IMR-90 (cell line): ENCODE measurements at regions not wholly inside any gene's neighbourhood (a gene's known extent, or its start where the extent isn't known, plus 50 kb on each side); places are given as distances from the start of the nearest gene placed in this dataset.

ENCODE experiments used
- ATAC-seq: fragments of 200-7000 bp; cut with Tn5 transposase; 2 replicates; pipeline ENCODE4 v1.9.1; 2020; ENCODE audit warnings: low read depth, mild to moderate bottlenecking, moderate library complexity
- BruUV-seq: library from RNA; stranded (reverse); fragments of 400-500 nt; replicated peaks from 2 replicates; lab custom pipeline; 2021; lab: Mats Ljungman, UMichigan
- CTCF ChIA-PET: fragments of 300-600 bp; formaldehyde crosslinking; extraction: SDS; loops from one replicate; lab custom pipeline; 2021; ENCODE audit warnings: antibody characterized with exemption; lab: Yijun Ruan, JAX
- POLR2A ChIA-PET: fragments of 300-600 bp; sonication (Branson Sonifier 250); formaldehyde crosslinking; loops from one replicate; lab custom pipeline; 2022; ENCODE audit warnings: antibody characterized with exemption; ENCODE audit not compliant: unreplicated experiment; lab: Charles Lee
- DNase-seq: peaks from one replicate; pipeline ENCODE4 v3.0.0; 2013
- H2AFZ ChIP-seq: replicated peaks from 2 replicates; pipeline ENCODE3; 2013; ENCODE audit warnings: low read length, mild to moderate bottlenecking; ENCODE audit not compliant: poor library complexity
- H2AK5ac ChIP-seq: 2 replicates; pipeline ENCODE4 v1.6.1; 2013; ENCODE audit warnings: low read depth, low read length, inconsistent platforms
- H2AK9ac ChIP-seq: replicated peaks from 2 replicates; pipeline ENCODE3; 2013; ENCODE audit warnings: mild to moderate bottlenecking, low read depth, low read length, moderate library complexity; ENCODE audit not compliant: poor library complexity
- H2BK120ac ChIP-seq: 2 replicates; pipeline ENCODE4 v1.6.1; 2013; ENCODE audit warnings: low read depth, low read length, inconsistent platforms
- H2BK15ac ChIP-seq: 3 replicates; pipeline ENCODE4 v1.6.1; 2013; ENCODE audit warnings: low read depth, low read length, inconsistent platforms
- H2BK20ac ChIP-seq: 2 replicates; pipeline ENCODE4 v1.6.1; 2013; ENCODE audit warnings: low read depth, mild to moderate bottlenecking, inconsistent platforms, low read length, moderate library complexity
- H2BK5ac ChIP-seq: 2 replicates; pipeline ENCODE4 v1.6.1; 2013; ENCODE audit warnings: mild to moderate bottlenecking, low read depth, low read length, inconsistent platforms; ENCODE audit not compliant: poor library complexity, severe bottlenecking
- H3K14ac ChIP-seq: replicated peaks from 2 replicates; pipeline ENCODE4 v1.6.1; 2013; ENCODE audit warnings: low read depth, low read length, inconsistent platforms
- H3K18ac ChIP-seq: 2 replicates; pipeline ENCODE4 v1.6.1; 2013; ENCODE audit warnings: low read depth, low read length, control low read depth
- H3K23ac ChIP-seq: 2 replicates; pipeline ENCODE4 v1.6.1; 2013; ENCODE audit warnings: low read depth, low read length, inconsistent platforms
- H3K27ac ChIP-seq: 2 replicates; pipeline ENCODE4 v1.5.1; 2013; ENCODE audit warnings: mild to moderate bottlenecking, control low read depth, low read length; ENCODE audit not compliant: insufficient read depth
- H3K27me3 ChIP-seq: 2 replicates; pipeline ENCODE4 v1.6.1; 2013; ENCODE audit warnings: low read length; ENCODE audit not compliant: control insufficient read depth, insufficient read depth
- H3K36me3 ChIP-seq: 2 replicates; pipeline ENCODE4 v1.6.1; 2013; ENCODE audit warnings: low read length, mixed read lengths; ENCODE audit not compliant: control insufficient read depth, insufficient read depth
- H3K4ac ChIP-seq: 2 replicates; pipeline ENCODE4 v1.6.1; 2013; ENCODE audit warnings: low read depth, low read length, inconsistent platforms
- H3K4me1 ChIP-seq: 2 replicates; pipeline ENCODE4 v1.6.1; 2013; ENCODE audit warnings: low read length, mixed read lengths; ENCODE audit not compliant: control insufficient read depth, insufficient read depth
- H3K4me2 ChIP-seq: 2 replicates; pipeline ENCODE4 v1.6.1; 2013; ENCODE audit warnings: low read depth, mild to moderate bottlenecking, control low read depth, low read length, moderate library complexity
- H3K4me3 ChIP-seq: 2 replicates; pipeline ENCODE4 v1.5.1; 2013; ENCODE audit warnings: low read depth, mild to moderate bottlenecking, control low read depth, low read length, moderate library complexity; ENCODE audit not compliant: insufficient read depth
- H3K56ac ChIP-seq: 2 replicates; pipeline ENCODE4 v1.6.1; 2013; ENCODE audit warnings: low read length, inconsistent platforms; ENCODE audit not compliant: insufficient read depth; ENCODE audit errors: extremely low read depth
- H3K79me1 ChIP-seq, 2 experiments: 2 replicates each; pipeline ENCODE4 v1.6.1; 2013; ENCODE audit warnings: low read length in 2 of 2, inconsistent platforms in 1 of 2, low read depth in 1 of 2
- H3K9ac ChIP-seq: 2 replicates; pipeline ENCODE4 v1.6.1; 2013; ENCODE audit warnings: low read depth, low read length, control low read depth
- H3K9me1 ChIP-seq: 2 replicates; pipeline ENCODE4 v1.6.1; 2013; ENCODE audit warnings: low read length, inconsistent platforms; ENCODE audit not compliant: insufficient read depth
- H3K9me3 ChIP-seq: 2 replicates; pipeline ENCODE4 v1.6.1; 2013; ENCODE audit warnings: low read length; ENCODE audit not compliant: control insufficient read depth, insufficient read depth
- H4K20me1 ChIP-seq: 2 replicates; pipeline ENCODE4 v1.6.1; 2013; ENCODE audit warnings: low read length, inconsistent platforms; ENCODE audit not compliant: insufficient read depth
- H4K5ac ChIP-seq: 2 replicates; pipeline ENCODE4 v1.6.1; 2013; ENCODE audit warnings: mild to moderate bottlenecking, low read depth, low read length, control low read depth
- H4K8ac ChIP-seq, 2 experiments: 2 replicates each; pipeline ENCODE4 v1.6.1; 2013; ENCODE audit warnings: low read depth in 2 of 2, low read length in 2 of 2, control low read depth in 1 of 2, inconsistent platforms in 1 of 2
- H4K91ac ChIP-seq: 2 replicates; pipeline ENCODE4 v1.6.1; 2013; ENCODE audit warnings: low read depth, low read length, inconsistent platforms; ENCODE audit not compliant: insufficient read depth
- CEBPB ChIP-seq: IDR thresholded peaks from 2 replicates; pipeline ENCODE4 v1.6.1; 2012; ENCODE audit warnings: low read depth, low read length, improper control_type of control experiment
- FOS ChIP-seq: fragments of 150-350 bp; IDR thresholded peaks from 2 replicates; pipeline ENCODE4 v1.6.1; 2016; ENCODE audit warnings: low read depth, low read length
- MAZ ChIP-seq: IDR thresholded peaks from 2 replicates; pipeline ENCODE4 v1.6.1; 2012; ENCODE audit warnings: low read depth, mild to moderate bottlenecking, low read length, improper control_type of control experiment, moderate library complexity, borderline replicate concordance
- MXI1 ChIP-seq: IDR thresholded peaks from 2 replicates; pipeline ENCODE4 v1.6.1; 2012; ENCODE audit warnings: low read depth, mild to moderate bottlenecking, low read length, moderate library complexity, borderline replicate concordance
- RCOR1 ChIP-seq: IDR thresholded peaks from 2 replicates; pipeline ENCODE4 v1.6.1; 2012; ENCODE audit warnings: mild to moderate bottlenecking, low read length, improper control_type of control experiment; ENCODE audit not compliant: insufficient replicate concordance
- SMC3 ChIP-seq: fragments of 150-350 bp; IDR thresholded peaks from 2 replicates; pipeline ENCODE4 v1.6.1; 2016; ENCODE audit warnings: low read depth, mild to moderate bottlenecking, antibody characterized with exemption, low read length, moderate library complexity
- WGBS, 2 experiments: methylation state at CpG; one replicate each; pipeline versions ENCODE4 v1.1.5 to v1.1.7; 2013; ENCODE audit warnings: missing lambda C conversion rate in 2 of 2; ENCODE audit not compliant: insufficient read length in 1 of 2; ENCODE audit errors: extremely low coverage in 2 of 2; 5-methylcytosine and 5-hydroxymethylcytosine counted together
- dilution Hi-C: fragments of 300-500 bp; cut with HindIII; formaldehyde crosslinking; loops from one replicate; pipeline ENCODE4 v1.14.3; 2018; ENCODE audit warnings: low sequenced_read_pairs; ENCODE audit not compliant: unreplicated experiment
- in situ Hi-C: fragments of 300-500 bp; cut with MboI; formaldehyde crosslinking; loops from 3 replicates; pipeline ENCODE4 v1.14.3; 2019; ENCODE audit warnings: low sequenced_read_pairs, inconsistent platforms, mixed read lengths
- intact Hi-C: fragments of 100-400 bp; cut with micrococcal nuclease; formaldehyde crosslinking; loops from 2 replicates; pipeline ENCODE4 v1.10.0; 2022
- TF ChIP-seq, protein P1 (sequence below): fragments of 150-350 bp; IDR thresholded peaks from 2 replicates; pipeline ENCODE4 v1.6.1; 2016; ENCODE audit warnings: low read depth, mild to moderate bottlenecking, low read length, moderate library complexity, borderline replicate concordance

- Histone ChIP-seq H3K4me1 (no peaks in the 10 kb centered on the region), H3K27ac (no peak overlapping the region), H2BK5ac (no peak overlapping the region), H2AK9ac (no peak overlapping the region), H3K9me3 (peaks cover 7% of the 10 kb centered on the region), H2BK20ac (no peak overlapping the region), H2BK120ac (no peak overlapping the region), H2BK15ac (no peak overlapping the region), H4K8ac (no peak overlapping the region), H3K27me3 (no peaks in the 10 kb centered on the region), H3K4me2 (no peak overlapping the region), H4K20me1 (no peaks in the 10 kb centered on the region), H3K9me1 (no peaks in the 10 kb centered on the region), H3K14ac (no peak overlapping the region), H3K56ac (no peak overlapping the region), H4K5ac (no peak overlapping the region), H3K36me3 (no peaks in the 10 kb centered on the region), H3K4me3 (no peak overlapping the region), H3K79me1 (no peaks in the 10 kb centered on the region), H3K9ac (no peak overlapping the region), H2AK5ac (no peak overlapping the region), H3K18ac (no peak overlapping the region), H3K4ac (no peak overlapping the region), H2AFZ (no peak overlapping the region), H3K23ac (no peak overlapping the region), H4K91ac (no peak overlapping the region)
- dilution Hi-C loops: no loop called here
- ATAC-seq (no peak), DNase-seq (no peak)
- in situ Hi-C loops: no loop called here
- BruUV-seq: no TSS peak
- no peak for TF ChIP-seq MAZ
- no peak for TF ChIP-seq RCOR1
- no peak for TF ChIP-seq SMC3
- TF ChIP-seq, protein P1, sequence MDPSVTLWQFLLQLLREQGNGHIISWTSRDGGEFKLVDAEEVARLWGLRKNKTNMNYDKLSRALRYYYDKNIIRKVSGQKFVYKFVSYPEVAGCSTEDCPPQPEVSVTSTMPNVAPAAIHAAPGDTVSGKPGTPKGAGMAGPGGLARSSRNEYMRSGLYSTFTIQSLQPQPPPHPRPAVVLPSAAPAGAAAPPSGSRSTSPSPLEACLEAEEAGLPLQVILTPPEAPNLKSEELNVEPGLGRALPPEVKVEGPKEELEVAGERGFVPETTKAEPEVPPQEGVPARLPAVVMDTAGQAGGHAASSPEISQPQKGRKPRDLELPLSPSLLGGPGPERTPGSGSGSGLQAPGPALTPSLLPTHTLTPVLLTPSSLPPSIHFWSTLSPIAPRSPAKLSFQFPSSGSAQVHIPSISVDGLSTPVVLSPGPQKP: no peak
- no peak for TF ChIP-seq FOS
- TF ChIP-seq CEBPB: no peak
- no peak for TF ChIP-seq MXI1
- WGBS, 2 experiments: 90% methylated on average over 2 of the region's 5 CpGs; no CpG with 5 or more reads in 1 of the 2 experiments
- CTCF ChIA-PET: no interaction called here
- intact Hi-C loops: no loop called here
- POLR2A ChIA-PET: no interaction called here
Observed at GRCh38 chr6:104305206-104305605, 554.5 kb downstream of the HACE1 start.
